ENCODE measurements at regions not wholly inside any gene's neighbourhood (a gene's known extent, or its start where the extent isn't known, plus 50 kb on each side); places are given as distances from the start of the nearest gene placed in this dataset.

DNA sequence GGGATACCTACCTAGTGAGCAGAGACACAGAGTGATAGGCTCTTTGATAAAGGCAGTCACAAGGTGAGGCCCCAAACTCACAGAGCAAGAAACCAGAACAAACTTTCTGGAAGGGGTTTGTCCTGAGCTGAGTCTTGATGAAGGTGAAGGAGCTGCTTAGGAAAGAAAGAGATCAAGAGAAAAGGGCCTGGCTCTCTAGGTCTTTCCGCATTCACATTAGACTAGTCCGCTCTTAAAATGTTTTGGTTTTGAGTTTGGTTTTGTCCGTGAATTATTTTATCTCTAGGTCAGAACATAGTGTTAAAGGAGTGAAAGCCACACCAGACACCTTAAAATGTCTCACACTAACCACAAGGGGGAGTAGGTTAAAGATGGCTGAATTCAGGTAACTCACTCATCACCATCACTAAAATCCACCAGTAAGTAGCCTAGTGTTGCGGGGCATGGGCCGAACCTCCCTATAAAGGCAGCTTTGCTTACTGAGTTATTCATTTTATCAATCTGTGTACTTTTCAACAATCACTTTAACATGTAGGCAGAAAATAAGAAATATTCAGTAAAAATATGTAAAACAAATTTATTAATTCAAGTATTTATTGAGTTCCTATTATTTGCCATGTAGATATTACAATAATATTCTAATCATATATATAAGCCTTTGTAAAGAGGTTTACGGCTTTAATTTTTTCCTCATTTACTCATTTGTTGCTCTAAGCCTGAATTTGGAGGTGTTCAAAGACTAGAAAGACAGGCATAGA is 121.5 kb upstream of the TSC22D2 start (continued):
- no peak for TF ChIP-seq CBX2 (IDR thresholded peaks at IDR 0.05; ENCODE audit: borderline replicate concordance, low read depth)
- no peak for TF ChIP-seq CHD4 (IDR thresholded peaks at IDR 0.05; ENCODE audit: borderline replicate concordance)
- TF ChIP-seq RNF2 (IDR thresholded peaks at IDR 0.05; ENCODE audit: borderline replicate concordance, low read depth), result no peak
- no peak for TF ChIP-seq MAFK (IDR thresholded peaks at IDR 0.05; ENCODE audit: partially characterized antibody)
- TF ChIP-seq, protein P1, sequence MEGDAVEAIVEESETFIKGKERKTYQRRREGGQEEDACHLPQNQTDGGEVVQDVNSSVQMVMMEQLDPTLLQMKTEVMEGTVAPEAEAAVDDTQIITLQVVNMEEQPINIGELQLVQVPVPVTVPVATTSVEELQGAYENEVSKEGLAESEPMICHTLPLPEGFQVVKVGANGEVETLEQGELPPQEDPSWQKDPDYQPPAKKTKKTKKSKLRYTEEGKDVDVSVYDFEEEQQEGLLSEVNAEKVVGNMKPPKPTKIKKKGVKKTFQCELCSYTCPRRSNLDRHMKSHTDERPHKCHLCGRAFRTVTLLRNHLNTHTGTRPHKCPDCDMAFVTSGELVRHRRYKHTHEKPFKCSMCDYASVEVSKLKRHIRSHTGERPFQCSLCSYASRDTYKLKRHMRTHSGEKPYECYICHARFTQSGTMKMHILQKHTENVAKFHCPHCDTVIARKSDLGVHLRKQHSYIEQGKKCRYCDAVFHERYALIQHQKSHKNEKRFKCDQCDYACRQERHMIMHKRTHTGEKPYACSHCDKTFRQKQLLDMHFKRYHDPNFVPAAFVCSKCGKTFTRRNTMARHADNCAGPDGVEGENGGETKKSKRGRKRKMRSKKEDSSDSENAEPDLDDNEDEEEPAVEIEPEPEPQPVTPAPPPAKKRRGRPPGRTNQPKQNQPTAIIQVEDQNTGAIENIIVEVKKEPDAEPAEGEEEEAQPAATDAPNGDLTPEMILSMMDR (IDR thresholded peaks at IDR 0.05), result peak; percentile 76
- peak; percentile 72 to 77 for TF ChIP-seq RAD21 (conservative IDR thresholded peaks at IDR 0.05 in 1 of 2, IDR thresholded peaks at IDR 0.05 in 1 of 2)

DNA sequence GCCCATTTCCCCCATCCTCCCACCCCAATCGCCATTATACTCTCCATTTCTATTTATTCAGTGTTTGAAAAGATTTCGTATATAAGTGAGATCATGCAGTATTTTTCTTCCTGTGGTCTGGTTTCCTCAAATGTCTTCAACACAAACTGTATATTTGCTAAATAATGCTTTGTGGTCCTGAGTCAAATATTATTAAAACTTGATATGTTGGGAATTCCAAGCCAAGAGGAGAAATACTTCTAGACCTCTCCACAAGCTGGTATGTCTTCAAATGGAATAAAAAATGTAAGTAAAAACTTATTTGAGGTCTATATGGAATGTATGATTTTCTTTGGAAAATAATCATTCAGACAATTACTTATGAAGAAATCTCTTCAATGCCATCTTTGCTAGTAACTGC is 122.5 kb upstream of the TSC22D2 start:
- ATAC-seq (no peak), FAIRE-seq (no peak), DNase-seq (ENCODE audit: low read depth in 1 of 2, low spot score in 1 of 2) (no peak)
- 73% methylated on average over 2 of the region's 2 CpGs for WGBS (ENCODE audit: missing lambda C conversion rate)
- Histone ChIP-seq H3K4me3 (no peak overlapping the region), H3K27ac (no peak overlapping the region), H3K9me3 (no peaks in the 10 kb centered on the region), H3K4me1 (no peaks in the 10 kb centered on the region), H3K4me2 (no peak overlapping the region)
- CTCF ChIA-PET, result interaction anchor here (1.2 to 2.5 kb wide), 14 partner anchors 8 to 349 kb away, joined by 3 to 20 read pairs (median 6); partner anchors contain the start of gene TSC22D2
- POLR2A ChIA-PET, result no interaction called here
- TF ChIP-seq CBX8 (IDR thresholded peaks at IDR 0.05) (no peak), MAZ (IDR thresholded peaks at IDR 0.05; ENCODE audit: borderline replicate concordance, low read depth, low read length) (no peak), HEYL (CRISPR knock-in tag; IDR thresholded peaks at IDR 0.05) (no peak), ZNF302 (CRISPR knock-in tag; IDR thresholded peaks at IDR 0.05) (no peak), JUNB (IDR thresholded peaks at IDR 0.05) (no peak), TP53 (CRISPR knock-in tag; IDR thresholded peaks at IDR 0.05) (no peak), CHD2 (IDR thresholded peaks at IDR 0.05; ENCODE audit: low read length, partially characterized antibody) (no peak), CEBPB (IDR thresholded peaks at IDR 0.05) (no peak), SMC3 (IDR thresholded peaks at IDR 0.05) (no peak), RFX5 (IDR thresholded peaks at IDR 0.05) (no peak), NPAS2 (CRISPR knock-in tag; IDR thresholded peaks at IDR 0.05; ENCODE audit: borderline replicate concordance) (no peak), RCOR1 (IDR thresholded peaks at IDR 0.05; ENCODE audit: low read depth, low read length) (no peak), NR3C1 (IDR thresholded peaks at IDR 0.05) (no peak), CHD4 (IDR thresholded peaks at IDR 0.05; ENCODE audit: borderline replicate concordance) (no peak), ZC3H11A (IDR thresholded peaks at IDR 0.05) (no peak), BHLHE40 (IDR thresholded peaks at IDR 0.05; ENCODE audit: low read depth, low read length) (no peak), EHF (CRISPR knock-in tag; IDR thresholded peaks at IDR 0.05) (no peak)
- TF ChIP-seq, protein P2, sequence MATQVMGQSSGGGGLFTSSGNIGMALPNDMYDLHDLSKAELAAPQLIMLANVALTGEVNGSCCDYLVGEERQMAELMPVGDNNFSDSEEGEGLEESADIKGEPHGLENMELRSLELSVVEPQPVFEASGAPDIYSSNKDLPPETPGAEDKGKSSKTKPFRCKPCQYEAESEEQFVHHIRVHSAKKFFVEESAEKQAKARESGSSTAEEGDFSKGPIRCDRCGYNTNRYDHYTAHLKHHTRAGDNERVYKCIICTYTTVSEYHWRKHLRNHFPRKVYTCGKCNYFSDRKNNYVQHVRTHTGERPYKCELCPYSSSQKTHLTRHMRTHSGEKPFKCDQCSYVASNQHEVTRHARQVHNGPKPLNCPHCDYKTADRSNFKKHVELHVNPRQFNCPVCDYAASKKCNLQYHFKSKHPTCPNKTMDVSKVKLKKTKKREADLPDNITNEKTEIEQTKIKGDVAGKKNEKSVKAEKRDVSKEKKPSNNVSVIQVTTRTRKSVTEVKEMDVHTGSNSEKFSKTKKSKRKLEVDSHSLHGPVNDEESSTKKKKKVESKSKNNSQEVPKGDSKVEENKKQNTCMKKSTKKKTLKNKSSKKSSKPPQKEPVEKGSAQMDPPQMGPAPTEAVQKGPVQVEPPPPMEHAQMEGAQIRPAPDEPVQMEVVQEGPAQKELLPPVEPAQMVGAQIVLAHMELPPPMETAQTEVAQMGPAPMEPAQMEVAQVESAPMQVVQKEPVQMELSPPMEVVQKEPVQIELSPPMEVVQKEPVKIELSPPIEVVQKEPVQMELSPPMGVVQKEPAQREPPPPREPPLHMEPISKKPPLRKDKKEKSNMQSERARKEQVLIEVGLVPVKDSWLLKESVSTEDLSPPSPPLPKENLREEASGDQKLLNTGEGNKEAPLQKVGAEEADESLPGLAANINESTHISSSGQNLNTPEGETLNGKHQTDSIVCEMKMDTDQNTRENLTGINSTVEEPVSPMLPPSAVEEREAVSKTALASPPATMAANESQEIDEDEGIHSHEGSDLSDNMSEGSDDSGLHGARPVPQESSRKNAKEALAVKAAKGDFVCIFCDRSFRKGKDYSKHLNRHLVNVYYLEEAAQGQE (IDR thresholded peaks at IDR 0.05), result no peak
- TF ChIP-seq, protein P3, sequence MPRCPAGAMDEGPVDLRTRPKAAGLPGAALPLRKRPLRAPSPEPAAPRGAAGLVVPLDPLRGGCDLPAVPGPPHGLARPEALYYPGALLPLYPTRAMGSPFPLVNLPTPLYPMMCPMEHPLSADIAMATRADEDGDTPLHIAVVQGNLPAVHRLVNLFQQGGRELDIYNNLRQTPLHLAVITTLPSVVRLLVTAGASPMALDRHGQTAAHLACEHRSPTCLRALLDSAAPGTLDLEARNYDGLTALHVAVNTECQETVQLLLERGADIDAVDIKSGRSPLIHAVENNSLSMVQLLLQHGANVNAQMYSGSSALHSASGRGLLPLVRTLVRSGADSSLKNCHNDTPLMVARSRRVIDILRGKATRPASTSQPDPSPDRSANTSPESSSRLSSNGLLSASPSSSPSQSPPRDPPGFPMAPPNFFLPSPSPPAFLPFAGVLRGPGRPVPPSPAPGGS (IDR thresholded peaks at IDR 0.05), result no peak
- TF ChIP-seq, protein P4, sequence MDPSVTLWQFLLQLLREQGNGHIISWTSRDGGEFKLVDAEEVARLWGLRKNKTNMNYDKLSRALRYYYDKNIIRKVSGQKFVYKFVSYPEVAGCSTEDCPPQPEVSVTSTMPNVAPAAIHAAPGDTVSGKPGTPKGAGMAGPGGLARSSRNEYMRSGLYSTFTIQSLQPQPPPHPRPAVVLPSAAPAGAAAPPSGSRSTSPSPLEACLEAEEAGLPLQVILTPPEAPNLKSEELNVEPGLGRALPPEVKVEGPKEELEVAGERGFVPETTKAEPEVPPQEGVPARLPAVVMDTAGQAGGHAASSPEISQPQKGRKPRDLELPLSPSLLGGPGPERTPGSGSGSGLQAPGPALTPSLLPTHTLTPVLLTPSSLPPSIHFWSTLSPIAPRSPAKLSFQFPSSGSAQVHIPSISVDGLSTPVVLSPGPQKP (IDR thresholded peaks at IDR 0.05; ENCODE audit: low read depth, low read length), result no peak

Data from A549 (cell line).